Activated CD8-positive, alpha-beta T cell treated with anti-CD3 and anti-CD28 coated beads for 36 hours (primary cell): ENCODE measurements at regions not wholly inside any gene's neighbourhood (a gene's known extent, or its start where the extent isn't known, plus 50 kb on each side); places are given as distances from the start of the nearest gene placed in this dataset.
A peak's percentile ranks its signal among the peaks of the same experiment; 100 is the strongest.

ENCODE experiments used
- ATAC-seq: fragments of 200-7000 bp; cut with Tn5 transposase; one replicate; pipeline ENCODE4 v1.10.0; 2021; ENCODE audit warnings: mild to moderate bottlenecking, moderate library complexity
- CTCF ChIA-PET: fragments of 350-600 bp; sonication (Branson Sonifier 250); formaldehyde crosslinking; loops from one replicate; lab custom pipeline; 2021; ENCODE audit warnings: antibody characterized with exemption; lab: Charles Lee
- POLR2A ChIA-PET: fragments of 350-600 bp; sonication (Branson Sonifier 250); formaldehyde crosslinking; loops from one replicate; lab custom pipeline; 2021; ENCODE audit warnings: antibody characterized with exemption; lab: Charles Lee
- DNase-seq: peaks from one replicate; pipeline ENCODE4 v3.0.0-alpha.2; 2020
- H3K27ac Mint-ChIP-seq: one replicate; pipeline ENCODE4 v1.8.0; 2021; ENCODE audit warnings: mild to moderate bottlenecking, mixed read lengths
- H3K27me3 Mint-ChIP-seq: one replicate; pipeline ENCODE4 v1.8.0; 2021; ENCODE audit warnings: mixed read lengths
- H3K36me3 Mint-ChIP-seq: one replicate; pipeline ENCODE4 v1.8.0; 2021; ENCODE audit warnings: low read depth, mixed read lengths
- H3K4me1 Mint-ChIP-seq: one replicate; pipeline ENCODE4 v1.8.0; 2021; ENCODE audit warnings: low read depth, mixed read lengths
- H3K4me3 Mint-ChIP-seq: one replicate; pipeline ENCODE4 v1.8.0; 2021; ENCODE audit warnings: mild to moderate bottlenecking, moderate library complexity, mixed read lengths
- H3K9me3 Mint-ChIP-seq: one replicate; pipeline ENCODE4 v1.8.0; 2021; ENCODE audit warnings: mixed read lengths
- CTCF ChIP-seq: fragments of 200-600 bp; IDR thresholded peaks from one replicate; pipeline ENCODE4 v1.8.0; 2022; ENCODE audit warnings: antibody characterized with exemption, mild to moderate bottlenecking
- intact Hi-C: fragments of 100-400 bp; cut with micrococcal nuclease; formaldehyde crosslinking; loops from one replicate; pipeline ENCODE4 v1.10.0; 2022

GRCh38 chr4:182019148-182019652, 224.0 kb upstream of the TENM3 start:
- TF ChIP-seq CTCF, result no peak
- no peaks in the 10 kb centered on the region for H3K27me3 Mint-ChIP-seq
- intact Hi-C loops, result no loop called here
- no peak overlapping the region for H3K27ac Mint-ChIP-seq
- DNase-seq (peak; percentile 20), ATAC-seq (peak; percentile 30)
- peaks cover 3% of the 10 kb centered on the region for H3K4me1 Mint-ChIP-seq
- H3K36me3 Mint-ChIP-seq, result no peaks in the 10 kb centered on the region
- ChIA-PET POLR2A (no interaction called here), CTCF (no interaction called here)
- H3K9me3 Mint-ChIP-seq, result no peaks in the 10 kb centered on the region
- H3K4me3 Mint-ChIP-seq, result no peak overlapping the region

- Mint-ChIP-seq H3K27ac (no peak overlapping the region), H3K4me1 (peaks cover 3% of the 10 kb centered on the region), H3K27me3 (no peaks in the 10 kb centered on the region), H3K36me3 (no peaks in the 10 kb centered on the region), H3K4me3 (no peak overlapping the region), H3K9me3 (peaks cover 4% of the 10 kb centered on the region)
- ChIA-PET CTCF (no interaction called here), POLR2A (no interaction called here)
- intact Hi-C loops, result no loop called here
- ATAC-seq (no peak), DNase-seq (no peak)
- no peak for TF ChIP-seq CTCF
Measured at GRCh38 chr4:182022909-182023308, 220.3 kb upstream of the TENM3 start.

- Mint-ChIP-seq H3K4me3 (no peak overlapping the region), H3K27ac (no peak overlapping the region), H3K9me3 (peaks cover 4% of the 10 kb centered on the region), H3K4me1 (peaks cover 3% of the 10 kb centered on the region), H3K27me3 (no peaks in the 10 kb centered on the region), H3K36me3 (no peaks in the 10 kb centered on the region)
- POLR2A ChIA-PET, result no interaction called here
- CTCF ChIA-PET, result no interaction called here
- intact Hi-C loops, result no loop called here
- no peak for TF ChIP-seq CTCF
- ATAC-seq, result no peak
- DNase-seq, result no peak
Measured at GRCh38 chr4:182023469-182023868, 219.7 kb upstream of the TENM3 start.

- no peak for TF ChIP-seq CTCF
- Mint-ChIP-seq H3K27me3 (no peaks in the 10 kb centered on the region), H3K9me3 (no peaks in the 10 kb centered on the region), H3K27ac (no peak overlapping the region), H3K4me3 (no peak overlapping the region), H3K4me1 (no peaks in the 10 kb centered on the region), H3K36me3 (no peaks in the 10 kb centered on the region)
- no peak for ATAC-seq
- ChIA-PET CTCF (no interaction called here), POLR2A (no interaction called here)
- DNase-seq, result no peak
- intact Hi-C loops, result no loop called here
Measured at GRCh38 chr4:182042945-182043344, 200.3 kb upstream of the TENM3 start.

GRCh38 chr4:182048871-182049270, 194.3 kb upstream of the TENM3 start:
- no peak for TF ChIP-seq CTCF
- DNase-seq (no peak), ATAC-seq (no peak)
- no peaks in the 10 kb centered on the region for H3K4me1 Mint-ChIP-seq
- ChIA-PET CTCF (no interaction called here), POLR2A (no interaction called here)
- H3K27me3 Mint-ChIP-seq, result no peaks in the 10 kb centered on the region
- no peaks in the 10 kb centered on the region for H3K9me3 Mint-ChIP-seq
- no peaks in the 10 kb centered on the region for H3K36me3 Mint-ChIP-seq
- intact Hi-C loops, result no loop called here
- H3K27ac Mint-ChIP-seq, result no peak overlapping the region
- H3K4me3 Mint-ChIP-seq, result no peak overlapping the region
